ENCODE measurements at regions not wholly inside any gene's neighbourhood (a gene's known extent, or its start where the extent isn't known, plus 50 kb on each side); places are given as distances from the start of the nearest gene placed in this dataset.

DNA sequence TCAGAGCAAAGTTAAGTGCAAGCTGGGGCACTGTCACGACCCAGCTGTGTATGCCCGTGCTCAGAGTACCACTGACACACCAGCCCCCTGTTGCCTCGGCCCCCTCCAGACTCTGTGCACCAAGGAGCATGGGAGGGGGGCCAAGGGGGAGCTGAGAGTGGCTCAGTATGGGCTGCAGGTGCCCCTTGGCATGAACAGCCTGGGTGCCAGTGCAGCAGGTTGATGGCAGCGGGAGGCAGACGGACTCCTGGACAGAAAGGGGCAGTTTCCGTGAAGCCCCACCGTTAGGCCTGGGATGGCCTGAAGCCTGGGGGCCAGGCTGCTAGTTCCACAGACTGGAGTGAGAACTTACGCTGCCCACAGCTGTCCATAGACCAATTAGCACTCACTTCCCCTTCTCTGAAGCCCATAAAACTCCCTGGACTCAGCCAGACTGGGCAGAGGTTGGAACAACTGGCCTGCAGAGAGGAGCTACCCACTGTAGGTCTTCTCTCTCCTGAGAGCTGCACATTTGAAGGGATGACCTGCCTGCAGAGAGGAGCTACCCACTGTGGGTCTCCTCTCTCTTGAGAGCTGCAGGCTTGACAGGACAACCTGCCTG, 182.8 kb downstream of the DEPDC1B start:
- no peaks in the 10 kb centered on the region for H3K9me3 Mint-ChIP-seq (ENCODE audit: unreplicated experiment)
- DNase-seq = no peak
- no peaks in the 10 kb centered on the region for H3K27me3 Mint-ChIP-seq (ENCODE audit: unreplicated experiment)
- no peak overlapping the region for H3K27ac Mint-ChIP-seq (ENCODE audit: unreplicated experiment)
- H3K4me1 Mint-ChIP-seq (ENCODE audit: low read depth, unreplicated experiment) = no peaks in the 10 kb centered on the region
- TF ChIP-seq, protein P1, sequence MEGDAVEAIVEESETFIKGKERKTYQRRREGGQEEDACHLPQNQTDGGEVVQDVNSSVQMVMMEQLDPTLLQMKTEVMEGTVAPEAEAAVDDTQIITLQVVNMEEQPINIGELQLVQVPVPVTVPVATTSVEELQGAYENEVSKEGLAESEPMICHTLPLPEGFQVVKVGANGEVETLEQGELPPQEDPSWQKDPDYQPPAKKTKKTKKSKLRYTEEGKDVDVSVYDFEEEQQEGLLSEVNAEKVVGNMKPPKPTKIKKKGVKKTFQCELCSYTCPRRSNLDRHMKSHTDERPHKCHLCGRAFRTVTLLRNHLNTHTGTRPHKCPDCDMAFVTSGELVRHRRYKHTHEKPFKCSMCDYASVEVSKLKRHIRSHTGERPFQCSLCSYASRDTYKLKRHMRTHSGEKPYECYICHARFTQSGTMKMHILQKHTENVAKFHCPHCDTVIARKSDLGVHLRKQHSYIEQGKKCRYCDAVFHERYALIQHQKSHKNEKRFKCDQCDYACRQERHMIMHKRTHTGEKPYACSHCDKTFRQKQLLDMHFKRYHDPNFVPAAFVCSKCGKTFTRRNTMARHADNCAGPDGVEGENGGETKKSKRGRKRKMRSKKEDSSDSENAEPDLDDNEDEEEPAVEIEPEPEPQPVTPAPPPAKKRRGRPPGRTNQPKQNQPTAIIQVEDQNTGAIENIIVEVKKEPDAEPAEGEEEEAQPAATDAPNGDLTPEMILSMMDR (IDR thresholded peaks at IDR 0.05; ENCODE audit: partially characterized antibody, unreplicated experiment) = no peak
- no peak overlapping the region for H3K4me3 Mint-ChIP-seq (ENCODE audit: unreplicated experiment)
- H3K36me3 Mint-ChIP-seq (ENCODE audit: unreplicated experiment) = no peaks in the 10 kb centered on the region

- no peak for DNase-seq
- Mint-ChIP-seq H3K4me1 (ENCODE audit: low read depth, unreplicated experiment) (no peaks in the 10 kb centered on the region), H3K36me3 (ENCODE audit: unreplicated experiment) (no peaks in the 10 kb centered on the region), H3K9me3 (ENCODE audit: unreplicated experiment) (no peaks in the 10 kb centered on the region), H3K27ac (ENCODE audit: unreplicated experiment) (no peak overlapping the region), H3K27me3 (ENCODE audit: unreplicated experiment) (no peaks in the 10 kb centered on the region), H3K4me3 (ENCODE audit: unreplicated experiment) (no peak overlapping the region)
- TF ChIP-seq, protein P1 (IDR thresholded peaks at IDR 0.05; ENCODE audit: partially characterized antibody, unreplicated experiment) = no peak
Observed at GRCh38 chr5:60516688-60517087, 183.3 kb downstream of the DEPDC1B start.

DNA sequence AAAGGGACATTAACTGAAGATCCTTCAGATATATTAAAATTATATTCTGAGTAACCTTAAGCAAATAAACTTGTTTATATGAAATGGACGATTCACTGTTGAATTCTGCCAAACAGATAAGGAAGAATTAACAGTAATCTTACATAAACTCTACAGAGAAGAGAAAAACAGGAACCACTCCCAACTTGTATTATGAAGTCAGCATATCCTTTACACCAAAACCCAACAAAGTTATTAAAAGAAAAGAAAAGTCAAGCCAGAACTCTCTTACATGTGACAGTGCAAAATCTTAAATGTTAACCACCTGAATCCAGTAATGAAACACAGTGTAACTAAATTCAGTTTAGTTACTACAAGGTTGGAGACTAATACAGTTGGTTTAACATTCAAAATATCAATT, 185.8 kb downstream of the DEPDC1B start:
- no peak overlapping the region for H3K4me3 Mint-ChIP-seq (ENCODE audit: unreplicated experiment)
- no peaks in the 10 kb centered on the region for H3K9me3 Mint-ChIP-seq (ENCODE audit: unreplicated experiment)
- H3K36me3 Mint-ChIP-seq (ENCODE audit: unreplicated experiment) = no peaks in the 10 kb centered on the region
- no peak overlapping the region for H3K27ac Mint-ChIP-seq (ENCODE audit: unreplicated experiment)
- DNase-seq = no peak
- TF ChIP-seq, protein P1 (IDR thresholded peaks at IDR 0.05; ENCODE audit: partially characterized antibody, unreplicated experiment) = no peak
- peaks cover 4% of the 10 kb centered on the region for H3K4me1 Mint-ChIP-seq (ENCODE audit: low read depth, unreplicated experiment)
- no peaks in the 10 kb centered on the region for H3K27me3 Mint-ChIP-seq (ENCODE audit: unreplicated experiment)

DNA sequence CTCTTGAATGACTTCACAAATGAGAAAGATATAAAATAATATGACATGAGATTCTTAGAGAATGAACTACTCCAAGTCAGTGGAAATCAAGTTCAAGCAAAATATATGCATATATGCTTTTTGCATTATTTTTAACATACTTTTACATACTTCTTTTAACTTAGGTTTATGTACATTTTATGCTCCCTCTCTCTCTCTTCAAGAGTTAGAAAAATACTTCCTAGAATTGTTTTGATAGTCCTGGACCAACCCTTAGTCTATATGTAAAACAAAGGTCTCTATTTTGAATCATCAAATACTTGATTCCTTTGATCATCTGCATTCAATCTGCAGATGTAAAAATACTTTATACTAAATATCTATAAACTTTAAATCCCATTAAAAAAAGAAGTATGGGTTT, 187.8 kb downstream of the DEPDC1B start:
- Mint-ChIP-seq H3K4me3 (ENCODE audit: unreplicated experiment) (no peak overlapping the region), H3K36me3 (ENCODE audit: unreplicated experiment) (no peaks in the 10 kb centered on the region), H3K27me3 (ENCODE audit: unreplicated experiment) (no peaks in the 10 kb centered on the region), H3K4me1 (ENCODE audit: low read depth, unreplicated experiment) (peaks cover 4% of the 10 kb centered on the region), H3K9me3 (ENCODE audit: unreplicated experiment) (no peaks in the 10 kb centered on the region), H3K27ac (ENCODE audit: unreplicated experiment) (no peak overlapping the region)
- TF ChIP-seq, protein P1 (IDR thresholded peaks at IDR 0.05; ENCODE audit: partially characterized antibody, unreplicated experiment) = no peak
- DNase-seq = no peak

- H3K4me1 Mint-ChIP-seq (ENCODE audit: low read depth, unreplicated experiment) = peaks cover 4% of the 10 kb centered on the region
- H3K9me3 Mint-ChIP-seq (ENCODE audit: unreplicated experiment) = no peaks in the 10 kb centered on the region
- no peak overlapping the region for H3K27ac Mint-ChIP-seq (ENCODE audit: unreplicated experiment)
- TF ChIP-seq, protein P1 (IDR thresholded peaks at IDR 0.05; ENCODE audit: partially characterized antibody, unreplicated experiment) = no peak
- DNase-seq = no peak
- no peak overlapping the region for H3K4me3 Mint-ChIP-seq (ENCODE audit: unreplicated experiment)
- no peaks in the 10 kb centered on the region for H3K36me3 Mint-ChIP-seq (ENCODE audit: unreplicated experiment)
- H3K27me3 Mint-ChIP-seq (ENCODE audit: unreplicated experiment) = no peaks in the 10 kb centered on the region
Observed at GRCh38 chr5:60510663-60511062, 189.3 kb downstream of the DEPDC1B start.

All from glutamatergic neuron (in vitro differentiated cells).